GM18498 (cell line): ENCODE measurements at regions not wholly inside any gene's neighbourhood (a gene's known extent, or its start where the extent isn't known, plus 50 kb on each side); places are given as distances from the start of the nearest gene placed in this dataset.

Experiments
- ATAC-seq: cut with Tn5 transposase; IDR thresholded peaks from one replicate; pipeline ENCODE4 v1.9.1; 2021; ENCODE audit warnings: mild to moderate bottlenecking, moderate library complexity; ENCODE audit not compliant: unreplicated experiment

GRCh38 chr16:80054647-80055046 is 454.1 kb upstream of the MAF start:
- no peak for ATAC-seq

- no peak for ATAC-seq
Measured at GRCh38 chr16:80051040-80051439, 450.5 kb upstream of the MAF start.

- ATAC-seq, result no peak
Measured at GRCh38 chr16:80048250-80048649, 447.7 kb upstream of the MAF start.

- no peak for ATAC-seq
Measured at GRCh38 chr16:80047842-80048241, 447.3 kb upstream of the MAF start.

GRCh38 chr16:80046848-80047247 is 446.3 kb upstream of the MAF start:
- ATAC-seq, result no peak

GRCh38 chr16:80046261-80046660 is 445.7 kb upstream of the MAF start:
- ATAC-seq, result no peak

GRCh38 chr16:80045861-80046260 is 445.3 kb upstream of the MAF start:
- ATAC-seq, result no peak

- no peak for ATAC-seq
Measured at GRCh38 chr16:80041410-80041809, 440.9 kb upstream of the MAF start.

- no peak for ATAC-seq
Measured at GRCh38 chr16:80040814-80041213, 440.3 kb upstream of the MAF start.

GRCh38 chr16:80040413-80040812 is 439.9 kb upstream of the MAF start:
- ATAC-seq, result no peak

GRCh38 chr16:80039777-80040176 is 439.2 kb upstream of the MAF start:
- no peak for ATAC-seq

- no peak for ATAC-seq
Measured at GRCh38 chr16:80038566-80038965, 438.0 kb upstream of the MAF start.

GRCh38 chr16:80034948-80035663 is 434.6 kb upstream of the MAF start:
- ATAC-seq, result no peak

GRCh38 chr16:80034469-80034826 is 433.9 kb upstream of the MAF start:
- ATAC-seq, result no peak

GRCh38 chr16:80033783-80034468 is 433.4 kb upstream of the MAF start:
- ATAC-seq, result no peak

- ATAC-seq, result no peak
Measured at GRCh38 chr16:80029761-80030481, 429.4 kb upstream of the MAF start.

GRCh38 chr16:80029381-80029630 is 428.8 kb upstream of the MAF start:
- ATAC-seq, result no peak

GRCh38 chr16:80028581-80029380 is 428.2 kb upstream of the MAF start:
- no peak for ATAC-seq

- no peak for ATAC-seq
Measured at GRCh38 chr16:80027007-80027965, 426.7 kb upstream of the MAF start.

- ATAC-seq, result no peak
Measured at GRCh38 chr16:80025236-80025635, 424.7 kb upstream of the MAF start.
